H1 (cell line): ENCODE measurements at regions not wholly inside any gene's neighbourhood (a gene's known extent, or its start where the extent isn't known, plus 50 kb on each side); places are given as distances from the start of the nearest gene placed in this dataset.

Experiments
- CTCF ChIA-PET: fragments of 300-600 bp; sonication (Branson Sonifier 250); formaldehyde crosslinking; loops from one replicate; lab custom pipeline; 2021; ENCODE audit not compliant: partially characterized antibody; lab: Charles Lee
- POLR2A ChIA-PET: fragments of 300-600 bp; sonication (Branson Sonifier 250); formaldehyde crosslinking; loops from one replicate; lab custom pipeline; 2021; ENCODE audit warnings: inconsistent platforms; ENCODE audit not compliant: partially characterized antibody; lab: Charles Lee
- DNase-seq, 2 experiments: peaks; one replicate each; pipeline versions ENCODE4 v3.0.0 to v3.0.0-alpha.2; 2010 to 2022; ENCODE audit warnings: low spot score in 2 of 2, low read depth in 1 of 2, mixed read lengths in 1 of 2
- FAIRE-seq: peaks from 2 replicates; lab custom pipeline; 2011; peaks lifted over from hg19 to GRCh38; lab: Jason Lieb, UNC
- H2AFZ ChIP-seq: 2 replicates; pipeline ENCODE4 v1.8.1; 2012; ENCODE audit warnings: low read length, inconsistent platforms
- H2AK5ac ChIP-seq: 2 replicates; pipeline ENCODE4 v1.6.1; 2013; ENCODE audit warnings: low read depth, low read length
- H2BK120ac ChIP-seq: replicated peaks from 2 replicates; pipeline ENCODE3; 2013; ENCODE audit warnings: low read depth, low read length, inconsistent platforms
- H2BK12ac ChIP-seq: 2 replicates; pipeline ENCODE4 v1.6.1; 2013; ENCODE audit warnings: low read depth, low read length
- H2BK15ac ChIP-seq: 2 replicates; pipeline ENCODE4 v1.6.1; 2013; ENCODE audit warnings: low read length
- H2BK20ac ChIP-seq: 2 replicates; pipeline ENCODE4 v1.6.1; 2013; ENCODE audit warnings: low read length
- H2BK5ac ChIP-seq: 2 replicates; pipeline ENCODE4 v1.6.1; 2013; ENCODE audit warnings: low read depth, low read length
- H3K14ac ChIP-seq: 2 replicates; pipeline ENCODE4 v1.6.1; 2013; ENCODE audit warnings: inconsistent platforms; ENCODE audit not compliant: insufficient read length
- H3K18ac ChIP-seq: 2 replicates; pipeline ENCODE4 v1.6.1; 2013; ENCODE audit warnings: low read length; ENCODE audit errors: extremely low read depth
- H3K23ac ChIP-seq: 2 replicates; pipeline ENCODE4 v1.6.1; 2013; ENCODE audit warnings: inconsistent platforms; ENCODE audit not compliant: insufficient read length
- H3K23me2 ChIP-seq: 2 replicates; pipeline ENCODE4 v1.6.1; 2013; ENCODE audit warnings: low read depth, low read length
- H3K27ac ChIP-seq: 2 replicates; pipeline ENCODE4 v1.6.1; 2011; ENCODE audit warnings: low read depth, low read length, inconsistent platforms
- H3K27me3 ChIP-seq, 4 experiments: replicated peaks in 1 of 4; 1 replicate in 1 of 4; 2 replicates in 3 of 4; pipeline versions ENCODE4 v1.6.1 to v1.8.1; 2011 to 2013; ENCODE audit warnings: low read length in 3 of 4, mild to moderate bottlenecking in 3 of 4, inconsistent platforms in 2 of 4, mixed read lengths in 2 of 4, moderate library complexity in 1 of 4; ENCODE audit not compliant: control insufficient read depth in 3 of 4, insufficient read depth in 3 of 4; ENCODE audit errors: extremely low read depth in 1 of 4
- H3K36me3 ChIP-seq, 4 experiments: 2 replicates each; pipeline versions ENCODE4 v1.6.1 to v1.8.1; 2011 to 2013; ENCODE audit warnings: mild to moderate bottlenecking in 4 of 4, low read length in 3 of 4, moderate library complexity in 2 of 4, control low read depth in 1 of 4, inconsistent platforms in 1 of 4; ENCODE audit not compliant: insufficient read depth in 4 of 4, control insufficient read depth in 2 of 4
- H3K4ac ChIP-seq: replicated peaks from 2 replicates; pipeline ENCODE3; 2013; ENCODE audit warnings: low read length, low read depth, mixed read lengths, inconsistent platforms; ENCODE audit not compliant: insufficient read length
- H3K4me1 ChIP-seq, 4 experiments: replicated peaks in 1 of 4; 1 replicate in 1 of 4; 2 replicates in 3 of 4; pipeline versions ENCODE4 v1.6.1 to v1.8.1; 2011 to 2013; ENCODE audit warnings: low read length in 3 of 4, inconsistent platforms in 2 of 4, mixed read lengths in 1 of 4; ENCODE audit not compliant: insufficient read depth in 4 of 4, control insufficient read depth in 3 of 4
- H3K4me2 ChIP-seq, 2 experiments: 2 replicates each; pipeline versions ENCODE4 v1.6.1 to v1.8.1; 2011 to 2013; ENCODE audit warnings: low read depth in 2 of 2, low read length in 2 of 2, control low read depth in 1 of 2, inconsistent platforms in 1 of 2, mild to moderate bottlenecking in 1 of 2; ENCODE audit not compliant: insufficient read depth in 1 of 2
- H3K4me3 ChIP-seq, 4 experiments: fragments of 200-600, 300-600 bp in 1 of 4; sonication (generic), shearing (Covaris generic), sonication (Bioruptor Twin) in 1 of 4; 2 replicates each; pipeline versions ENCODE4 v1.5.1 to v1.8.1; 2011 to 2016; ENCODE audit warnings: low read length in 4 of 4, low read depth in 3 of 4, control low read depth in 2 of 4, inconsistent platforms in 2 of 4, mild to moderate bottlenecking in 2 of 4, mixed read lengths in 1 of 4, moderate library complexity in 1 of 4; ENCODE audit not compliant: insufficient read depth in 2 of 4; ENCODE audit errors: extremely low read depth in 1 of 4
- H3K56ac ChIP-seq: replicated peaks from 2 replicates; pipeline ENCODE3; 2013; ENCODE audit warnings: low read depth, mild to moderate bottlenecking, mixed read lengths, low read length, inconsistent platforms; ENCODE audit not compliant: insufficient read length
- H3K79me1 ChIP-seq: 2 replicates; pipeline ENCODE4 v1.6.1; 2013; ENCODE audit warnings: low read depth, low read length, control low read depth
- H3K79me2 ChIP-seq, 2 experiments: 2 replicates each; pipeline versions ENCODE4 v1.6.1 to v1.8.1; 2012 to 2013; ENCODE audit warnings: low read length in 2 of 2, mild to moderate bottlenecking in 2 of 2, inconsistent platforms in 1 of 2; ENCODE audit not compliant: insufficient read depth in 2 of 2, control insufficient read depth in 1 of 2
- H3K9ac ChIP-seq, 4 experiments: replicated peaks in 1 of 4; 1 replicate in 1 of 4; 2 replicates in 3 of 4; pipeline versions ENCODE4 v1.6.1 to v1.8.1; 2011 to 2013; ENCODE audit warnings: low read depth in 3 of 4, low read length in 3 of 4, control low read depth in 2 of 4, mild to moderate bottlenecking in 2 of 4, moderate library complexity in 2 of 4, inconsistent platforms in 1 of 4; ENCODE audit errors: extremely low read depth in 1 of 4
- H3K9me3 ChIP-seq, 2 experiments: 2 replicates each; pipeline versions ENCODE4 v1.6.1 to v1.8.1; 2012 to 2013; ENCODE audit warnings: mild to moderate bottlenecking in 2 of 2, moderate library complexity in 2 of 2, control low read depth in 1 of 2, inconsistent platforms in 1 of 2, low read depth in 1 of 2, low read length in 1 of 2, mixed read lengths in 1 of 2; ENCODE audit not compliant: insufficient read depth in 2 of 2
- H4K20me1 ChIP-seq, 2 experiments: replicated peaks in 1 of 2; 2 replicates each; pipeline versions ENCODE3 to v1.8.1; 2011 to 2013; ENCODE audit warnings: inconsistent platforms in 2 of 2, low read length in 2 of 2, mild to moderate bottlenecking in 1 of 2; ENCODE audit not compliant: insufficient read depth in 2 of 2, control insufficient read depth in 1 of 2
- H4K5ac ChIP-seq: 2 replicates; pipeline ENCODE4 v1.6.1; 2013; ENCODE audit warnings: low read length, low read depth, mixed read lengths, inconsistent platforms; ENCODE audit not compliant: insufficient read length
- H4K8ac ChIP-seq: 2 replicates; pipeline ENCODE4 v1.8.0; 2013; ENCODE audit warnings: mild to moderate bottlenecking, moderate library complexity, low read length, inconsistent platforms; ENCODE audit not compliant: insufficient read depth; ENCODE audit errors: extremely low read depth
- H4K91ac ChIP-seq: replicated peaks from 2 replicates; pipeline ENCODE3; 2013; ENCODE audit warnings: low read length, mixed read lengths, inconsistent platforms; ENCODE audit not compliant: insufficient read length
- ASH2L ChIP-seq: fragments of 200-600, 300-600 bp; sonication (generic); IDR thresholded peaks from one replicate; pipeline ENCODE4 v1.7.1; 2017; ENCODE audit warnings: low read length
- BACH1 ChIP-seq: IDR thresholded peaks from 2 replicates; pipeline ENCODE4 v1.6.1; 2012; ENCODE audit warnings: low read length, improper control_type of control experiment
- BRCA1 ChIP-seq: IDR thresholded peaks from 2 replicates; pipeline ENCODE4 v1.6.1; 2012; ENCODE audit warnings: low read depth, low read length, improper control_type of control experiment
- CBX5 ChIP-seq: fragments of 300-800, 300-1000 bp; sonication (generic); IDR thresholded peaks from 2 replicates; pipeline ENCODE4 v1.7.1; 2016; ENCODE audit warnings: antibody characterized with exemption, low read length, low read depth
- CBX8 ChIP-seq: fragments of 300-800, 300-1000 bp; sonication (generic); IDR thresholded peaks from 2 replicates; pipeline ENCODE4 v1.7.1; 2016; ENCODE audit warnings: low read depth, low read length, borderline replicate concordance
- CHD1 ChIP-seq: IDR thresholded peaks from 2 replicates; pipeline ENCODE4 v1.6.1; 2012; ENCODE audit warnings: low read depth, low read length, improper control_type of control experiment
- CTBP2 ChIP-seq: IDR thresholded peaks from 2 replicates; pipeline ENCODE4 v1.7.0; 2011; ENCODE audit warnings: borderline replicate concordance, mild to moderate bottlenecking, moderate library complexity, mixed read lengths, low read length; ENCODE audit not compliant: insufficient read depth, insufficient read length
- GTF2F1 ChIP-seq: IDR thresholded peaks from 2 replicates; pipeline ENCODE4 v1.6.1; 2012; ENCODE audit warnings: low read depth, low read length, improper control_type of control experiment, borderline replicate concordance
- HDAC6 ChIP-seq: IDR thresholded peaks from one replicate; pipeline ENCODE4 v1.7.1; 2012; ENCODE audit warnings: low read depth, mild to moderate bottlenecking, inconsistent platforms, low read length, moderate library complexity
- JUND ChIP-seq: IDR thresholded peaks from 2 replicates; pipeline ENCODE4 v1.6.1; 2011; ENCODE audit warnings: mild to moderate bottlenecking, improper control_type of control experiment, low read length
- NANOG ChIP-seq: IDR thresholded peaks from 2 replicates; pipeline ENCODE4 v1.6.1; 2011; ENCODE audit warnings: low read length, low read depth, mild to moderate bottlenecking, inconsistent platforms; ENCODE audit not compliant: insufficient read depth, poor library complexity, severe bottlenecking
- RFX5 ChIP-seq: IDR thresholded peaks from 2 replicates; pipeline ENCODE4 v1.6.1; 2011; ENCODE audit warnings: low read depth, low read length, improper control_type of control experiment, borderline replicate concordance
- RXRA ChIP-seq: IDR thresholded peaks from 2 replicates; pipeline ENCODE4 v1.6.1; 2011; ENCODE audit warnings: low read depth, mild to moderate bottlenecking, low read length, moderate library complexity; ENCODE audit not compliant: insufficient read depth
- SAP30 ChIP-seq: fragments of 300-600 bp; sonication (generic); IDR thresholded peaks from 2 replicates; pipeline ENCODE4 v1.7.1; 2012; ENCODE audit warnings: low read length, moderate library complexity, mild to moderate bottlenecking, inconsistent platforms; ENCODE audit not compliant: insufficient read depth, insufficient replicate concordance
- WGBS, 2 experiments: shearing (Covaris generic) in 1 of 2; methylation state at CpG; one replicate each; pipeline versions ENCODE4 v1.1.6 to v1.1.7; 2013 to 2015; ENCODE audit warnings: low lambda C conversion rate in 2 of 2, mixed read lengths in 2 of 2, inconsistent platforms in 1 of 2, low coverage in 1 of 2, missing lambda C conversion rate in 1 of 2; ENCODE audit not compliant: insufficient replicate concordance in 2 of 2, insufficient coverage in 1 of 2, insufficient read length in 1 of 2; ENCODE audit errors: extremely low coverage in 1 of 2, missing lambda C conversion rate in 1 of 2; 5-methylcytosine and 5-hydroxymethylcytosine counted together
- TF ChIP-seq, protein P1 (sequence below): IDR thresholded peaks from 2 replicates; pipeline ENCODE4 v1.6.1; 2011; ENCODE audit warnings: low read depth, mild to moderate bottlenecking, low read length; ENCODE audit not compliant: insufficient read depth

DNA sequence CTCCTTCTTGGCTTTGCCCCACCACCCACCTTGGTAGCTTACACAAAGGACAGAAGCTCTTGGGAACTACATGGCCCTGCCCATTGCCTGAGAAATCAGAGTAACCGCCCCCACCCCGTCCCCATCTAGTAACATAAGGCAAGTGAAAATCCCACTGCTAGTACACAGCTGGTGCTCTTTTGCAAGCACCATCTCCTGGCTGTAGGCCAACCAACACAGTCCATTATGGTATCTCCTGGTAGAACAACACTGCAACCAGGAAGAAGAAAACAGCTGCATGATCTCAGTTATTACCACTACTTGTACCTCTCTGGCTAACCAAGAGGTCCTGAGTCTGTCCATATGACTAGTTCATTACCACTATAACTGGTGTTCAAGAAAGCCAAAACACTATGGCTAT is 841.1 kb upstream of the MANEA start:
- CTCF ChIA-PET = interaction anchor here (0.6 kb wide), 1 partner anchor 27 kb away, joined by 3 read pairs; no protein-coding TSS in a partner anchor
- Histone ChIP-seq H3K4ac (no peak overlapping the region), H3K27me3 (no peaks in the 10 kb centered on the region), H2BK5ac (no peak overlapping the region), H3K18ac (no peak overlapping the region), H2BK12ac (no peak overlapping the region), H2AK5ac (no peak overlapping the region), H2BK120ac (no peak overlapping the region), H3K23ac (no peak overlapping the region), H4K8ac (no peak overlapping the region), H3K27ac (no peak overlapping the region), H3K4me1 (no peaks in the 10 kb centered on the region), H3K79me1 (no peaks in the 10 kb centered on the region), H3K79me2 (no peaks in the 10 kb centered on the region), H3K36me3 (no peaks in the 10 kb centered on the region), H4K5ac (no peak overlapping the region), H3K9ac (no peak overlapping the region), H2BK15ac (no peak overlapping the region), H2AFZ (no peak overlapping the region), H4K20me1 (no peaks in the 10 kb centered on the region), H3K23me2 (no peaks in the 10 kb centered on the region), H2BK20ac (no peak overlapping the region), H3K4me2 (no peak overlapping the region), H3K9me3 (no peaks in the 10 kb centered on the region), H3K4me3 (no peak overlapping the region), H3K14ac (no peak overlapping the region), H3K56ac (no peak overlapping the region), H4K91ac (no peak overlapping the region)
- 100% methylated on average over 2 of the region's 2 CpGs; no CpG with 5 or more reads in 1 of the 2 experiments for WGBS, 2 experiments
- DNase-seq (no peak), FAIRE-seq (no peak)
- POLR2A ChIA-PET = no interaction called here
- TF ChIP-seq RXRA (no peak), HDAC6 (no peak), BRCA1 (no peak), RFX5 (no peak), BACH1 (no peak), GTF2F1 (no peak), CBX8 (no peak), CBX5 (no peak), CHD1 (no peak), NANOG (no peak), JUND (no peak), CTBP2 (no peak), SAP30 (no peak), ASH2L (no peak)
- TF ChIP-seq, protein P1, sequence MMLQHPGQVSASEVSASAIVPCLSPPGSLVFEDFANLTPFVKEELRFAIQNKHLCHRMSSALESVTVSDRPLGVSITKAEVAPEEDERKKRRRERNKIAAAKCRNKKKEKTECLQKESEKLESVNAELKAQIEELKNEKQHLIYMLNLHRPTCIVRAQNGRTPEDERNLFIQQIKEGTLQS = no peak
